Suprapubic skin (tissue), 3 donors: ENCODE measurements at regions not wholly inside any gene's neighbourhood (a gene's known extent, or its start where the extent isn't known, plus 50 kb on each side); places are given as distances from the start of the nearest gene placed in this dataset.

ENCODE experiments used
- CTCF ChIP-seq, 2 donors: fragments of 200-600 bp in 1 of 2; fragments of 450-650 bp in 1 of 2; sonication (generic) in 1 of 2; IDR thresholded peaks; one replicate each; pipeline ENCODE4 v1.5.1; 2016 to 2019; ENCODE audit warnings: antibody characterized with exemption in 2 of 2, mild to moderate bottlenecking in 1 of 2, moderate library complexity in 1 of 2
- EP300 ChIP-seq: sonication (generic); formaldehyde crosslinking; IDR thresholded peaks from one replicate; pipeline ENCODE4 v1.6.1; 2017; ENCODE audit warnings: antibody characterized with exemption
- POLR2A ChIP-seq, 2 donors: fragments of 450-650 bp; IDR thresholded peaks; one replicate each; pipeline ENCODE4 v1.6.1; 2017; ENCODE audit warnings: antibody characterized with exemption in 2 of 2, mild to moderate bottlenecking in 2 of 2, moderate library complexity in 2 of 2

- no peak for TF ChIP-seq CTCF (IDR thresholded peaks at IDR 0.05)
- no peak for TF ChIP-seq EP300
- no peak for TF ChIP-seq POLR2A (IDR thresholded peaks at IDR 0.05)
These were observed 56.7 kb upstream of the ZNF236 start for GRCh38 chr18:76765649-76766048.
